DND-41 (cell line): ENCODE measurements at regions not wholly inside any gene's neighbourhood (a gene's known extent, or its start where the extent isn't known, plus 50 kb on each side); places are given as distances from the start of the nearest gene placed in this dataset.

Experiments used
- CTCF ChIP-seq: IDR thresholded peaks from 2 replicates; pipeline ENCODE4 v1.5.1; 2012; ENCODE audit warnings: borderline replicate concordance, low read length, moderate library complexity, mild to moderate bottlenecking; ENCODE audit not compliant: poor library complexity, severe bottlenecking; ENCODE audit errors: extremely low read depth
- EZH2 ChIP-seq: IDR thresholded peaks from 3 replicates; pipeline ENCODE4 v1.6.1; 2012; ENCODE audit warnings: borderline replicate concordance, low read depth, mild to moderate bottlenecking, moderate library complexity, low read length, inconsistent platforms; ENCODE audit not compliant: severe bottlenecking

- TF ChIP-seq CTCF (no peak), EZH2 (no peak)
These were observed 226.9 kb upstream of the KYNU start for GRCh38 chr2:142650601-142651000.
